ENCODE measurements at regions not wholly inside any gene's neighbourhood (a gene's known extent, or its start where the extent isn't known, plus 50 kb on each side); places are given as distances from the start of the nearest gene placed in this dataset.
A peak's percentile ranks its signal among the peaks of the same experiment; 100 is the strongest.

DNA sequence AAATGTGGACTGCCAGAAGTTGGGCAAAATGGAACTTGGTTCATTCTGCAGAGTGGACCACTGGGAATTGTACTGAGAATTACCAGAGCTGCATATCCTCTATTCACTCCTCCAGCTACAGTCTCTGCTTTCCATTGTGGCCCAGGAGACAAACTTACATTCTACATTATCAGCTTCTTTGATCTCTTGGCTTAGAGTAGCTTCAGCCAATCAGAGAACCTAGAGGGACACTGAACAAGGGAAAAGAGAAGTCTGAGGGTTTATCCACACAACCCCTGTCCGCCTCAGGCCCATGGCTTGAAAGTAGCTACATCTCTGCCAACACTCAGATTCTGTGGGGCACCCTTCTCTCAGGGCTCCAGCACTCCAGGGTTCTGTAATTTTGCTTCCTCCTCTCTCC, 251.1 kb downstream of the TRIB2 start:
- Histone ChIP-seq H4K20me1 (replicated peaks; ENCODE audit: control insufficient read depth, insufficient read depth, low read length) (no peaks in the 10 kb centered on the region), H3K27ac (ENCODE audit: extremely low read depth, low read depth, low read length) (no peak overlapping the region; the same call in 2 of the 3 replicates), H3K9me3 (replicated peaks; ENCODE audit: control insufficient read depth, insufficient read depth, low read depth, low read length) (0 out of 2 replicates have a peak, but pooled peaks cover 3% of the 10 kb centered on the region), H3K79me2 (ENCODE audit: control insufficient read depth, insufficient read depth, low read length) (no peaks in the 10 kb centered on the region), H3K9me1 (ENCODE audit: control insufficient read depth, insufficient read depth, low read length) (no peaks in the 10 kb centered on the region), H3K9ac (ENCODE audit: insufficient read depth in 1 of 2, low read depth in 2 of 2, low read length in 2 of 2) (no peak overlapping the region), H3K4me3 (no peak overlapping the region), H3K4me2 (ENCODE audit: insufficient read depth, low read length) (no peak overlapping the region), H2AFZ (ENCODE audit: low read depth, low read length) (peak overlapping the region; percentile 46), H3K4me1 (replicated peaks in 1 of 2; ENCODE audit: control insufficient read depth in 2 of 2, insufficient read depth in 2 of 2, low read length in 2 of 2) (peaks cover 8 to 34% of the 10 kb centered on the region in 2 experiments), H3K36me3 (ENCODE audit: control insufficient read depth, insufficient read depth, low read length) (no peaks in the 10 kb centered on the region), H3K27me3 (ENCODE audit: control insufficient read depth in 2 of 2, insufficient read depth in 2 of 2, low read length in 2 of 2) (no peaks in the 10 kb centered on the region)
- BruUV-seq (replicated peaks): no TSS peak
- ATAC-seq: peak; percentile 52
- in situ Hi-C loops (cut with MboI): no loop called here
- no peak for FAIRE-seq
- peak in 2 of 4 experiments; percentile 17 to 23 for DNase-seq (ENCODE audit: extremely low read depth in 1 of 4, low spot score in 3 of 4)
- TF ChIP-seq TCF7L2 (IDR thresholded peaks at IDR 0.05; ENCODE audit: low read depth, low read length) (no peak), MTA3 (IDR thresholded peaks at IDR 0.05; ENCODE audit: borderline replicate concordance) (0 out of 2 replicates have a peak, but pooled peaks have one; percentile 18)
- CTCF ChIA-PET (ENCODE audit: low intra/inter-chr PET ratio): no interaction called here
- 50% methylated on average over 1 of the region's 1 CpG for WGBS (ENCODE audit: insufficient coverage, low coverage, missing lambda C conversion rate)
- POLR2A ChIA-PET: interaction anchor here (1.0 kb wide), 1 partner anchor 9 kb away, joined by 3 read pairs; no protein-coding TSS in a partner anchor
- intact Hi-C loops (cut with micrococcal nuclease): no loop called here

DNA sequence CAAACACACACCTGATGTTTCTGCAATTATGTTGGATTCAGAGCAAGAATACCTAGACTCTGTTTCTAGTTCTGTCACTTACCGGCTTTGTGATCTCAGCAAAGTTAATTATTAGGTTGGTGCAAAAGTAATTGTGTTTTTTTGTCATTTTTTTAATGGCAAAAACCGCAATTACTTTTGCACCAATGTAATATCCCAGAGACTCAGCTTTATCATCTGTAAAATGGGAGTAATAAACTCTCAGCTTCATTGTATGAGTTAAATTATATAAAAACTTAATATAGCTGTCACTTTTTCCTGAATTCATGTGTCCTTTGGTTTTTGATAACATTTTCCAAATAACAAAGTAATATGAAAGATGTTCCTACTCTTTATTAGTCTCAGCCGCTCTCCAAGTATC, 251.7 kb downstream of the TRIB2 start:
- Histone ChIP-seq H3K9me3 (replicated peaks; ENCODE audit: control insufficient read depth, insufficient read depth, low read depth, low read length) (peaks cover 3% of the 10 kb centered on the region; the same call in 1 of the 2 replicates), H3K4me3 (no peak overlapping the region), H3K4me1 (replicated peaks in 1 of 2; ENCODE audit: control insufficient read depth in 2 of 2, insufficient read depth in 2 of 2, low read length in 2 of 2) (peaks cover 8 to 34% of the 10 kb centered on the region in 2 experiments), H3K27ac (ENCODE audit: extremely low read depth, low read depth, low read length) (no peak overlapping the region), H3K4me2 (ENCODE audit: insufficient read depth, low read length) (no peak overlapping the region), H3K9me1 (ENCODE audit: control insufficient read depth, insufficient read depth, low read length) (no peaks in the 10 kb centered on the region), H3K79me2 (ENCODE audit: control insufficient read depth, insufficient read depth, low read length) (no peaks in the 10 kb centered on the region), H2AFZ (ENCODE audit: low read depth, low read length) (peak overlapping the region; percentile 46), H3K36me3 (ENCODE audit: control insufficient read depth, insufficient read depth, low read length) (no peaks in the 10 kb centered on the region), H3K9ac (ENCODE audit: insufficient read depth in 1 of 2, low read depth in 2 of 2, low read length in 2 of 2) (no peak overlapping the region), H4K20me1 (replicated peaks; ENCODE audit: control insufficient read depth, insufficient read depth, low read length) (no peaks in the 10 kb centered on the region), H3K27me3 (ENCODE audit: control insufficient read depth in 2 of 2, insufficient read depth in 2 of 2, low read length in 2 of 2) (no peaks in the 10 kb centered on the region)
- ATAC-seq (no peak), FAIRE-seq (no peak), DNase-seq (ENCODE audit: extremely low read depth in 1 of 4, low spot score in 3 of 4) (no peak)
- TF ChIP-seq PURB (CRISPR knock-in tag; IDR thresholded peaks at IDR 0.05; ENCODE audit: low read depth) (no peak), GABPB1 (CRISPR knock-in tag; IDR thresholded peaks at IDR 0.05) (no peak), MIER1 (IDR thresholded peaks at IDR 0.05; ENCODE audit: low read depth) (no peak), KDM1A (IDR thresholded peaks at IDR 0.05) (peak in 1 of 2 experiments; percentile 46; a peak in 1 of 4 replicates), RBM25 (IDR thresholded peaks at IDR 0.05; ENCODE audit: low read depth, low read length, severe bottlenecking) (peak; percentile 59), BCOR (IDR thresholded peaks at IDR 0.05) (peak; percentile 59; the same call in 1 of the 2 replicates)
- TF ChIP-seq, protein P1, sequence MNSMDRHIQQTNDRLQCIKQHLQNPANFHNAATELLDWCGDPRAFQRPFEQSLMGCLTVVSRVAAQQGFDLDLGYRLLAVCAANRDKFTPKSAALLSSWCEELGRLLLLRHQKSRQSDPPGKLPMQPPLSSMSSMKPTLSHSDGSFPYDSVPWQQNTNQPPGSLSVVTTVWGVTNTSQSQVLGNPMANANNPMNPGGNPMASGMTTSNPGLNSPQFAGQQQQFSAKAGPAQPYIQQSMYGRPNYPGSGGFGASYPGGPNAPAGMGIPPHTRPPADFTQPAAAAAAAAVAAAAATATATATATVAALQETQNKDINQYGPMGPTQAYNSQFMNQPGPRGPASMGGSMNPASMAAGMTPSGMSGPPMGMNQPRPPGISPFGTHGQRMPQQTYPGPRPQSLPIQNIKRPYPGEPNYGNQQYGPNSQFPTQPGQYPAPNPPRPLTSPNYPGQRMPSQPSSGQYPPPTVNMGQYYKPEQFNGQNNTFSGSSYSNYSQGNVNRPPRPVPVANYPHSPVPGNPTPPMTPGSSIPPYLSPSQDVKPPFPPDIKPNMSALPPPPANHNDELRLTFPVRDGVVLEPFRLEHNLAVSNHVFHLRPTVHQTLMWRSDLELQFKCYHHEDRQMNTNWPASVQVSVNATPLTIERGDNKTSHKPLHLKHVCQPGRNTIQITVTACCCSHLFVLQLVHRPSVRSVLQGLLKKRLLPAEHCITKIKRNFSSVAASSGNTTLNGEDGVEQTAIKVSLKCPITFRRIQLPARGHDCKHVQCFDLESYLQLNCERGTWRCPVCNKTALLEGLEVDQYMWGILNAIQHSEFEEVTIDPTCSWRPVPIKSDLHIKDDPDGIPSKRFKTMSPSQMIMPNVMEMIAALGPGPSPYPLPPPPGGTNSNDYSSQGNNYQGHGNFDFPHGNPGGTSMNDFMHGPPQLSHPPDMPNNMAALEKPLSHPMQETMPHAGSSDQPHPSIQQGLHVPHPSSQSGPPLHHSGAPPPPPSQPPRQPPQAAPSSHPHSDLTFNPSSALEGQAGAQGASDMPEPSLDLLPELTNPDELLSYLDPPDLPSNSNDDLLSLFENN (IDR thresholded peaks at IDR 0.05; ENCODE audit: low read depth in 2 of 2, low read length in 2 of 2): no peak
- ChIA-PET CTCF (ENCODE audit: low intra/inter-chr PET ratio) (no interaction called here), POLR2A (interaction anchor here (1.0 kb wide), 1 partner anchor 9 kb away, joined by 3 read pairs; no protein-coding TSS in a partner anchor)
- WGBS (ENCODE audit: insufficient coverage, low coverage, missing lambda C conversion rate): 93% methylated on average over 3 of the region's 3 CpGs
- no TSS peak for BruUV-seq (replicated peaks)
- intact Hi-C loops (cut with micrococcal nuclease) (no loop called here), in situ Hi-C loops (cut with MboI) (no loop called here)
